NCI-H82 (cell line): ENCODE measurements at regions not wholly inside any gene's neighbourhood (a gene's known extent, or its start where the extent isn't known, plus 50 kb on each side); places are given as distances from the start of the nearest gene placed in this dataset.
A peak's percentile ranks its signal among the peaks of the same experiment; 100 is the strongest.

ENCODE experiments used
- DNase-seq: peaks from one replicate; lab custom pipeline; 2025; lab: John Stamatoyannopoulos, UW

DNA sequence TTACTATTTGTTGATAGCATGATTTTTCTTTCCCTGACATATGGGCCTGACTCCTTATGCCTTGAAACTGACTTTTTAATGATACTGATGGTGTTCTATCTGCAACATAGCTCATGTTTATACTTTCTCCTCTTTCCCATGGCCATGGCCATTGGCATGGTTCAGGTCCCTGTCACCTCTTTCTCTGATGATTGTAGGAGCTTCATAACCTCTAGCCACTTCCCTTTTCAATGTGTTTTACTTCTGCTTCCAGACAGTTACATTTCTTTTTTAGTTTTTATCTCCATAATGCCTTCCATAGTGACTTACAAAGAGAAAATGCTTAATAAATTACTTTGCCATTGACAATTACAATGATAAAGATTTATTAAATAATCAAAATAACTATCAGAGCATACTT, 177.9 kb upstream of the SETBP1 start:
- DNase-seq: no peak

DNA sequence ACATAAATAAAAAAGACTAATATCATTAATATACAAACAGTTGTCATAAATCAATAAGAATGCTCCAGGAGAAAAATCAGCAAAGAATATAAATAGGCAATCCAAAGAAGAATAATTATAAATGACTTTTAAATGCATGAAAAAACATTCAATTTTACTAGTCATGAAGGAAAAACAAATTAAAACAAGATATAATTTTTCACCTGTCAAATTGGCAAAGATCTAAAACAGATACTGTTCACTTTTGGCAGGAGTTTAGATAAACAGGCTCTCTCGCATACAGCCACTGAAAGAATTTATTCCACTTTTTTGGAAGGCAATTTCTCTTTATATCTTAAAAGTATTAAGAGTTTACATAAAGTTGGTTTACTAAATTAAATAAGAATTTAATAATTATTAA, 176.8 kb upstream of the SETBP1 start:
- DNase-seq: no peak

DNA sequence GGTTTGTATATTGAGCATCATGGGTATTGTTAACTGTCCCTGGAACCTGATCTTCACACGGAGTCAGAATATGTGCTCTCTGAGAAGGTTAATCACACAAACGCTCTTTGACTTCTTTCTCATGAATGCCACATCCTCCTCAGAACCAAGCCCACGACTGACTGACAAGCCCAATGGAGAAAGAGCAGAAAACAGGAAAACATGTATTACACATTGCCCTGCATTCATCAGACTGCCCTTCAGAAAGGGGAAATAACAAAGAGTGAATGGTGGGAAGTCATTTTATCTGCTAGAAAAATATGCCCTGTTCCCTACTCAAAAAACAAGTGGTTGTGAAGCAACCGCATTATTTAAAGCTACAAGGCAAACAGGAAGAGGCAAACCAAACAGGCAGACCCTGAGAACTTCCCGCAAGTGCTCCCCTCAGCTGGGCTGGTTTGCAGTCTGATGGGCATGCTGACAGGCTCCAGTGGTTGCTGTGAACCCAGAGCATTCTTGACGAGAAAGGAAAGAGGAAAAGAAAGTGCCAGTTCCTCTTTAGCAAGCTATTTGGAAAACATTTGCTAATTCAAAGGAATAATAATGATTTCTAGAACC, 172.9 kb upstream of the SETBP1 start:
- no peak for DNase-seq

DNA sequence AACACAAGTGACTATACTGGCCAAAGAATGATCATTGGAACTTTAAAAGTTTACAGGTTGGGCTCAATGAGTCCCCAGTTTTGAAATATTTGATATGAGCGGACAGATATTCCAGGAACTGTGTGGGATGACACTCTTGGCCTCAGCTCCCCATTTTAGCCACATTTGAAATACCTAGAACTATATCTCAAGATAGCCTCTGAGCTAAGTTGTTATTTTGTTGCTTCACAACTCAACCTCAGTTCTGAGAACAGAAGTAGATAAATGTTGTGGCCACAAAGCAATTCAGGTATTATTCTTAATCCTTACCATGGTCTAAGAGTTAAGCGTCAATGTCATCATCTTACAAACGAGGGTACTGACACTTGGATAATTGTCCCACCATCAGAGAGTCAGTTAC, 172.2 kb upstream of the SETBP1 start:
- no peak for DNase-seq

DNA sequence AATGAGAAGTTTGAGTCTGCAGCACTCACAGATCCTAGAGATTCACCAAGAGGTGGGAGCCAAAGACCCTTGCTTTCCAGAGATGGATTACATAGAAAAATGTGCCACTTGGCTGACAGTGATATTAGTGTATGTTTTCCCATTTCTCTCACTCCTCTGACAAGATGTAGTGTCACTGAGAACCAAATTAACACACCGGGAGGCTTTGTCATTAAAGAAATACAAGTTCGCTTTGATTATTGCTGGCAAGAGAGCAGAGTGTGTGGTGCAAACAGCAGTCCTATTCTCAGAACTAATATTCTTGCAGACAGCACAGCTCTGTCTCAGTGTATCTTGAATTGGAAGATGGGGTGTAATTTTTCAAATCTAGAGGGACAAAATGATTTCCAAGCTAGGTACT, 171.6 kb upstream of the SETBP1 start:
- DNase-seq: no peak

DNA sequence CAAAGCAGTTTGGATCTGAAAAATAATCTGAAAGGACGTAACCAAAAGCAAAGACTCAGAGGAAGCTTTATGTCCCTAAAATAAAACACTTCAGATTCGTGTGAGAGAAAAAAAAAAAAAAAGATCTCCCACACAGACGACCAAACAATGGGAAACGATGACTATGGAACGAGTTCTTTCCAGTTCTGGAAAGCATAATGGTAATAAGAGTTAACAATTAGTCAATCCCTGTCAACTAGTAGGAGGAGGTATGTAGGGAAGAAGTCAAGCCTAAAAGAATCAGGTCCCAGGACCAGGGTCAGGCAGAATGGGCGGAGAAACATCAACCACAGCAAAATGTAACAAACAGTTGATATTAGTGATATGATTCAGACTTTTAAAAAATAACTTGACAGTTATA, 170.3 kb upstream of the SETBP1 start:
- DNase-seq: no peak

DNA sequence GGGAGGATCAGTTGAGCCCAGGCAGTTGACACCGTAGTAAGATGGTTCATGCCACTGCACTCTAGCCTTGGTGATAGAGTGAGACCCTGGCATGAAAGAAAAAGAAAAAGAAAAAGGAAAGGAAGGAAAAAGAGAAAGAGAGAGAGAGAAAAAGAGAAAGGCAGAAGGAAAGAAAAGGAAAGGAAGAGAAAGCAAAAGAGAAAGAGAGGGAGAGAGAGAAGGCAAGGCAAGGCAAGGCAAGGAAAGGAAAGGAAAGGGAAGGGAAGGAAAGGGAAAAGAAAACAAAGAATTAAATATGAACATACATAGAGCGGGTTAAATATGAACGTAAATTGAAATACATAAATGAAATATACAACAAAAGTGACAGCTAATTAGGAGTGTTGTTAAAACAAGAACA, 167.5 kb upstream of the SETBP1 start:
- DNase-seq: no peak

DNA sequence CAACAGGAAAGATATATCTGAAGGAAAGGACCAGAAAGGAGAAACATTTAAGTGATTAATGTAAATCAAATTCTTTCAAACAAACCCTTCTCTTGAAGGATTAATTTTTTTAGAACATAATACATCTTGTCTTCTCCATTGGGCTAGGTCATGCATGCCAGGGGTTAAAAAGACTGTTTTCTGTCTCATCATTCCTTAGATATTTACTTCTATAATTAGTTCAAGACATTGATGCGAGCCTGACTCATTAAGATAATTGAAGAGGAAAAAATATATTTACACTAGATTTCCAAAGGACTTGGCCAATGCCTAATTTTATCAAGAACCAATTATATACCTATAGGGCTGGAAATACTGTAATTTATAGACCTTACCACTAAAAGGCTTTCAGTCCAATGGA, 166.6 kb upstream of the SETBP1 start:
- no peak for DNase-seq

DNA sequence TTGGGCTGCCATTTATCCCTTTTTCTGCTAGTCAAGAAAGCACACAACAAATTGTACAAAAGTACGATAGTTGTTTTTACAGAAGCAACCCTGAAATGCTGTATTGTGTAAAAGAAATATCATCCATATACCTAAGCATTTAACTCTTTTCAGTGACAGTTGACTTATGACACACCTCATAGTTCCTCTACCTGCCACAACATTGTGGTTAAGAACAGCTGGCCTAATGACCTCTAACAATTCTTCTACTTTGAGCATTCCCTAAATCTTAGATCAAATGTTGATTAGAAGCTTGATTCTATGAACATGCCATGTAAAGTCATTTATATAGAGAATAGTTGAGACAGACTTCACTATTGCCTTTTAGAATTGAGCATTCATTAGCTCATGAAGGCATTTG, 165.9 kb upstream of the SETBP1 start:
- DNase-seq: no peak

DNA sequence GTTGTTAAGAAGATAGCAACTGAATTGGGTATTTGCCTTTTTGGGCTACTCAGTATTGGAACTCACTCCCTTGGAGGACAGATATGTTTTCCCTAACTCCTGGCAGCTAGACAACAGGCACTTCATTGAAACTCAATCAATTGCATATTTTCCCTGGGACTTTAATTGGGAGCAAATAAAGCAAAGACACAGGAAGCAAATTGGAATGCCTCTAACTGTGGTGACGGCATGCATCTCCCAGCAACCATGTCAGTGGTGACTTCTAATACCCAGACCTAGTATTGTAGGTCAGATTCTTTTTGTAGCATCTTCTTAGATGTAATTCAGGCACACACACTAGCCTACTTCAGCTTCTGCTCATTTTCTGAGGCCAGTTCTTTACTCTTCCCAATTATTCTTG, 164.2 kb upstream of the SETBP1 start:
- DNase-seq: no peak

DNA sequence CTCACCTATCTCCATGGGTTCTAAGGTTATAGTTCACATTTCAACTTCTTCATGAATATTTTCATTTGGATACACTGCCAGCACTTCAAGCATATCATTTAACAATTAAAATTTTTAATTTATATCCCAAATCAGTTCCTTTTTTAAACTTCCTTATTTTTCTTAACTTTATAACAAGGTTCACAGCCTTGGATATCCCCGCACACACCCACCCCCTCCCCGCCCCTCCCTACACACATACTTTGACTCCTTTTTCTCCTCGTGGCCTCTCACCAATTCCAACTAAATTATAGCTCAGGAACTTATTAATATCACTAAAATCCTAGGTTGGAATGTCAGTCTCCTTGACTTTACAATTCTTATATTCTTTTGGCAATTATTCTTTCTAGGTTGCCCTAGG, 163.6 kb upstream of the SETBP1 start:
- DNase-seq: no peak

DNA sequence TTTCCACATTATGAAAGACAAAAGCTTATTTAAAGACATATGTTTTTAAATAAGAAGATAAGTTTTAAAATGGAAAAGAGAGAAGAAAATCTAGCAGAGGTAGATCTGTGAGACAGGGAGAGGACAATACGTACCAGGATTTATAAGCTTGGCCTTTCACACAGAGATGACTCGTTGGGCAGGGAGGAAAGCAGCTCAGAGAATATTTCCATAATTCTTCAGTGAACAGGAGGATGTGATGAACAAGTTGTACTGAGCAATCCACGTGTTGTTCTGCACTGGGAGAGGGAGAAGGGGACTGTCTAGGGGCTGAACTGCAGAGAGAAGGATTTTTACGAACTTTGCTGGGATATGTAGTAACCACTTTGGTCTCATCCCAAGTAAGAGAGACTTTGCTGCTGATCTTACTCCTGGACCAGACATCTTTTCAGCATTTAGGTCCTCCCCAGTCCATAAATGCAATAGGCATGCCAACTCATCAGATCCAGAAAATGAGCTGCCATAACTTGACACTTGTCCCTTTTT, 162.5 kb upstream of the SETBP1 start:
- no peak for DNase-seq

DNA sequence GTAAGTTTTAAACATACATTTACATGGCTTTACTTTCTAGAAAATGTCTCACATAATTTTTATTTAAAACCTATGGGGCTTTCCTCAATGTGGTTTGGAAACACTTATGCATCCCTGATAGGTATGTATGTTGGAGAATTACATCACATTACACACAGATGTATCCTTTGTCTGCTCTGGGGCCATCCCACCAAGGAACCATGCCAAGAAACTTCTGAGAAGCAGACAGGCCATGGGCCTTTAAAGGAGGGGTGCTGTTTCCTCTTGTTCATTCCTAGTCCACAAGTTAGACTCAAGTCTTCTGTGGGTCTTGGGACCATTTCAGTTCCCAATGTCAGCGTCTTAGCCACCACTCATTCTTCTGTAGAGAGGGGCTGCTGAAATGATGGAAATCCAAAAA, 162.0 kb upstream of the SETBP1 start:
- no peak for DNase-seq

DNA sequence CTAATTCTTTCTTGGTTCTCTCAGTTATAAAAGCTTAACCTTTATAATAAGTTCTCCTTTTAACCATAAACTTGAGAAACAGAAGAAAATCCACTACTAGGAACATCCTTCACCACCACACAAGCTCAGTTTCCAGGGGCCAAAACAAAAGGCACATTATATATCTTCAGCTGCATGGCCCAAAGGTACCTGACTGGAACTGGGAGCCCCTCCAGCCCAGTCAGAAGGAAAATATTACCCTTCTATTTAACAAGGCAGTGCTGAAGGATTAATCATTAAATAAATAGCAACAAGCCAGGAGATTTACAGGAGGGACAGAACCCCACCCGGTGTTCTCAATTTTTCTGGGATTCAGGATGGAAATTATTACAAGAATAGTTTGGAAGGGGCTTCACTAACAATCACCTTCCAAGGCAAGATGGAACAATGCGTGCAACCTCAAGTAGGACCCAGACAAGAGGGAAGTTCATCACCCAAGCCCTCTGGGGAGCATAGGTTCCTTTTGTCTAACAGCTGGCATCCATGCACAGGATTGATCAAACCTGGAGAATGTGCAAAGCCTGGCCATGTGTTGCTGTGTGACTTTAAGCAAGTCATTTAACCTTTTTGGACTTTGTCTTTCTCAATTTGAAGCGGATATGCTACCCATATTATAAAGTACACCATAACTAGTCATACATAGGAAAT, 159.6 kb upstream of the SETBP1 start:
- no peak for DNase-seq

DNA sequence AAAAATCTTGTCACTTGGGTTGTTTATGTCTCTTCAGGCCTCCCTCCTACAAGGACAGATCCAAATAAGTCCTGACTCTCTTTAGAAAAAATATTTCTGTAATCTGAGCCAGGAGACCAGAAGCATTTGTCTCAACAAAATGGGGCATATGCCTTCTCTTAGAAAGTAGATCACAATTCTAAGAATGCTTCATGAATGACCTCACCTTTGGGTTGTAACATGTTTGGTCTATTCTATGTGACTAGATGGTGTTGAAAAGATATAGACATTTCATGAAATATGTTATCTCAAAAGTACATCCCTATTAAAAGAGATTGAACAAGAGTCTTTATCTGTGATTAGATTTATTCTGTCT, 159.0 kb upstream of the SETBP1 start:
- DNase-seq: no peak

DNA sequence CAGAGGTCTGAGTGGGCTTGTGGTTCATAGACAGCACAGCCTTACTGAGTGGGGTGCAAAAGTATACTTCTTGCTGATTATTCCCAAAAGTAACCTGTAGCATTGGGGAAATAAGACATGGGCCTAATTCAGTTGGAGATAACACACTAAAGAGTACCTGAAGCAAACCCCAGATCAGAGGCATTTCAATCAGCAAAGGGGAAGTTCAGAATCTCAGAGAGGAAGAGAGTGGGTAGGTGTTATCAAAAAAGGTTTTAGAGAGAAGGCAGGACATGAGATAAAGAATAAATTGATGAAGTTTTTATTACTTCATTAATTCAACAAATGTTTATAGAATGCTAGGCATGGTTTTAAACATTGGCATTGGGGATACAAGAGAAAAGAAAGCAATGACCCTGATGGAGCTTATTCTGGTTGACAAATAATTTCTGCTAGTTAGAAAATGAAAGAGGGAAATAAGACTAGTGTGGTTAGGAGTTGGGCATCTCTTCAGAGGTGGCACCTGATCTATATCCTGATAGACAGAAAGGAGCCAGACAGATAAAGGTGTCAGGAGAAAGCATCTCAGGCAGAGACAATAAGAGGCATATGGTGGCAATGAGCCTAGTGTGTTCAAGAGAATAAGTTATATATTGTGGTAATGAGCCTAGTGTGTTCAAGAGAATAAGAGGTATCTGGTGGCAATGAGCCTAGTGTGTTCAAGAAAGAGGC, 153.8 kb upstream of the SETBP1 start:
- no peak for DNase-seq

DNA sequence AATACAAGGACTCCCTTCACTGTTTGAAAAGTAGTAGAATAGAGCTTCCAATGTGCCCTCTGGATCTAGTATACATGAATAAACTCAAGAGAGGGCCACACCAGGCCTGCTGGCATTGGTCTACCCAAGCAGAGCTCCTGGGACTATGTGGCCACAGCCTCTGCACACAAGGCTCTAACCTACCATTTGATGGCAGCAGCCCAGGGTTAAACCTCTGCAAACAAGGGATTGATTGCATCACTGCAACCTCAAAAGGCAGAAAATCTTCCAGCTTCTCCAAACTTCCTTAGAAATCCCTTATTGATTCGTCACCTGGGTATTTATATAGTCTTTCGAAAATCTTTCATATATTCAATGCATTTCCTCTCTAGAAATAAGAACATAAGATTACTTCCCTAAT, 147.6 kb upstream of the SETBP1 start:
- DNase-seq: no peak

DNA sequence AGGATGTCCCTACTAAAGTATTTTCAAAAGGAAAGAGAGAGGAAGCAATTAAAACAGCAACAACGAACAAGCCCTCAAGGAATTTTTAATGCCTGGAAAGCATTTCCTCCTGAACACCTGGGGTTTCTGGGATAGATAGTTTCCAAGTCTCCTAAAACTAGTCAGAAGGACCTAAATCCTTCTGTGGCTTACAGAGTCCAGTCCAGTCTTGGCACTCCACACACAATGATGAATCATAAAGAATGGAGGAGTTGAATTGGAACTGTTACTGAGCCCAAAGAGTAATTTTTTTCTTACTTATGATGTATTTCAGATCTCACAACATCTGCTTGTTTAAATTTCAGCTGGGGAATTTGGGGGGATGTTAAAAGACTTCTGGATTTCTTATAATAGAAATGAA, 144.6 kb upstream of the SETBP1 start:
- no peak for DNase-seq

DNA sequence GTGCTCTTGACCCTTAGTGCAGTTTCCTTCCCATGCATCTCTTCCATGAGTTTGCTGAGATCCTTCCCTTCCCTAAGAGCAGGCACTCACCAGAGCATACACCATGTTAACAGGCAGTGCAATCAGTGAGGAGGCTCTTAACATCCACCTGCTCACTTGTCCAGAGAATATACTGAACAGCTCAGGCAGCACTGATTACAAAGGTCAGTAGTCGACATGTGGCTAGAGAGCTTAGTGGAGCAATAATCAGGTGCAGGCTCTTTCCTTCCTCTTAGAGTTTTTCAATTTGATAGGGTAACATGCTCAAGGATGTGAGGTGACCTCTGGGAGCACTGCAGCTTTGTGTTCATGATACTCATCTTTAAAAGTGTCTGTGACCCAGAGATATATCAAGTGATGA, 144.1 kb upstream of the SETBP1 start:
- DNase-seq: peak; percentile 22

DNA sequence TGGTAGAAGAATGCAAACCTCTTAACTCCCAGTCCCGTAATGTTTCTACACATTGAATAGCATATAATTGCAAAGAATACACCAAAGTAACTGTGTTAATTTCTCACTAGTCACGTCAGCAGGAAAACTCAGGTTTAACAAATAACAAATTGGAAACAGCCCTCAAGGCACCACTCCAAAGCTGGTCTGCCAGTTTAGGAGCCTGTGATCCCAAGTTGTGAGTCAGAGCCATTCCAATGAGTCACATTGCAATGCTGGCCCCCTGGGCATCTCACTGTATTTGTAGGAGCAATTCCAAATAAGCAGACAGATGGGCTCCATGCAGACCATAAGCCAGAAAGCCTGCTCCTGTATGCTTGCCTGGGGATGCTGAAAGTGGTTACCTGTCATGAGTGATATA, 143.2 kb upstream of the SETBP1 start:
- DNase-seq: peak; percentile 5

DNA sequence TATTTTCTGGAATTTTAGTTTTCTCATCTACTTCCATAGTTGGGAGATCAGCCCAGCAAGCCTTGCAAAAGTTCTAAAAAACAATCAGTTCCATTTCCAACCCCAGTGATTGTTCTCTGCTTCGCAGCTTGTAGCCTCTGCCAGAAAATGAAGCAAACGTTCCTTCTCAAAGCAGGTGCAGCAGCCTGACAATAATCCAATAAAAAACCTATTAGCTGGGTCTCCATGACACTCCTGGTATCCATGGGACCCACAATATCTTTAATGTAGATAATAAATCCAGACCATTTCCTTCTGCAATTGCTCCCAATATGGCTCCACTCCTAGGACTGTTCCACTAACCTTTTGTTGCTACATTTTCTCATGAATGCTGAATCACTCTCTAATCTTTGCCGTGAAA, 140.8 kb upstream of the SETBP1 start:
- DNase-seq: peak; percentile 78

DNA sequence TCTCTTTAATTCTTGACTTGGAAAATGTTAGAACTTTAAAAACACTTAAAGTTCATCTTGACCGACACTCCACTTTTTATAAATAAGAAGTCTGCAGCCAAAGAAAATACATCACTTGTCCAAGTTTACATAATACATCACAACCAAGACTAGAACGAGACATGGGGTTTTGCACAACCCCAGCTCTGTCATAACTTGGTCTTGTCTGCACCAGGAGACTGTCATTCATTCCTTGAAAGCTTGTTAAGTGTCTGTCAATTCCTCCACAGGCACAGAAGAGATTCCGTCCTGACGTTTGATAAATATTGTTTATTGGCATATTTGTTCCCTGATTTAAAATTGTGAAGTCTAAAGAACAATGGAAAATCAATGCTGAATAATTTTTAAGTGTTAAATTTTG, 139.5 kb upstream of the SETBP1 start:
- DNase-seq: no peak

DNA sequence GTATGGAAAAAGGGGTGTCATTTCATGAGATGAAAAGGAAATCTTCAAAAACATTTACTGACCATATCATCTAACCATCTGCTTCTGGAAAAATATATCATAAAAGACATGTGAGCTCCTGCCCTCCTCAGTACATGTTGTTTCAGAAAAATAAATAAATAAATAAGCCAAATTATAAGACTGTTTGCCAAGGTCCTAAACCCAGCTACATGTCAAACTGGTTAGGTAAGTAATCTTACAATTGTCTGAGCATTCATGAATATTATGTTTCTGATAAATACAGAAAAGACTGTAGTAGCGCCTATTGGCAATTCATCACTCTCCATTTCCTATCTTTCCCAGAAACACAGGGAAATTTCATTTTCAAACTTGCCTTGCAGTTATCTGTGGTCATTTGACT, 138.9 kb upstream of the SETBP1 start:
- DNase-seq: no peak

DNA sequence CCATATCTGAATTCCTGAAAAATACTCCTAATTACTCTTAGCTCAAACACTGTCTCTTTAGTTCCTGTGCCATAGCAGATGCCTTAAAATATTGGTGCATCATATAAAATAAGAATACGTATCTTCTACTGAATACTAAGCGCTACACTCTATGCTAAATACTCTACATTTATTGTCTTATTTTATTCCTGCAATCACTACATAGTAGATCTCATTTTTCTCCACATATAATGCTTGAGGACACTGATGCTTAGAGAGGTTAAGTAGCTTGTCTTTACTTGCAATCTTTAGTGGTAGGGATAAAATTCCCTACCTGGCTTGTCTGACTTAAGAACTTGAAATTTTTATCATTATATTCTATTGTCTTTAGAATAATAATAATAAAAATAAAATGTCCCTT, 137.3 kb upstream of the SETBP1 start:
- DNase-seq: no peak
